DMS 273 (cell line): ENCODE measurements at regions not wholly inside any gene's neighbourhood (a gene's known extent, or its start where the extent isn't known, plus 50 kb on each side); places are given as distances from the start of the nearest gene placed in this dataset.
A peak's percentile ranks its signal among the peaks of the same experiment; 100 is the strongest.

Experiments
- DNase-seq: peaks from one replicate; lab custom pipeline; 2025; ENCODE audit not compliant: unreplicated experiment; lab: John Stamatoyannopoulos, UW

- DNase-seq, result no peak
Observed at GRCh38 chr2:225156853-225157451, 114.7 kb upstream of the DOCK10 start.

GRCh38 chr2:225140723-225141122 is 98.5 kb upstream of the DOCK10 start:
- DNase-seq, result peak; percentile 37

GRCh38 chr2:225137971-225138370 is 95.7 kb upstream of the DOCK10 start:
- DNase-seq, result no peak

GRCh38 chr2:225136552-225136951 is 94.3 kb upstream of the DOCK10 start:
- no peak for DNase-seq

GRCh38 chr2:225131898-225132297 is 89.6 kb upstream of the DOCK10 start:
- DNase-seq, result no peak

DNA sequence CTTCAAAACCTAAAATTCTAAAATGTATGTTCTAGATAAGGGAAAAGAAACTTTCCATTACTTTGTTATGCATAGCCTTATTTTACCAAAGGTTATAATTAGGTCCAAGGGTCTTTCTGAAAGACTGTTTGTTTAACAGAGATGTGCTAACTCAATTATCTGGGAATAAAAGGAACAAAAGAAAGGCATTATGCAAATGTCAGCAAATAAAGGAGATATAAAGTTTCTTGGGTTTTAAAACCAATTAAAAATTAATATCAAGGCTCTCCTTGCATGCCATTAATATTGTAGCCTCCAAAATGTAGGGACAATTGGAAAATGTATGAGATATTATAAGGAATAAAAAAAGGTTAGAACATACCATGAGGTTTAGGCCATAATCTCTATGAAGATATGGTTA is 87.8 kb upstream of the DOCK10 start:
- DNase-seq, result no peak

- DNase-seq, result no peak
Observed at GRCh38 chr2:225124311-225125017, 82.2 kb upstream of the DOCK10 start.

DNA sequence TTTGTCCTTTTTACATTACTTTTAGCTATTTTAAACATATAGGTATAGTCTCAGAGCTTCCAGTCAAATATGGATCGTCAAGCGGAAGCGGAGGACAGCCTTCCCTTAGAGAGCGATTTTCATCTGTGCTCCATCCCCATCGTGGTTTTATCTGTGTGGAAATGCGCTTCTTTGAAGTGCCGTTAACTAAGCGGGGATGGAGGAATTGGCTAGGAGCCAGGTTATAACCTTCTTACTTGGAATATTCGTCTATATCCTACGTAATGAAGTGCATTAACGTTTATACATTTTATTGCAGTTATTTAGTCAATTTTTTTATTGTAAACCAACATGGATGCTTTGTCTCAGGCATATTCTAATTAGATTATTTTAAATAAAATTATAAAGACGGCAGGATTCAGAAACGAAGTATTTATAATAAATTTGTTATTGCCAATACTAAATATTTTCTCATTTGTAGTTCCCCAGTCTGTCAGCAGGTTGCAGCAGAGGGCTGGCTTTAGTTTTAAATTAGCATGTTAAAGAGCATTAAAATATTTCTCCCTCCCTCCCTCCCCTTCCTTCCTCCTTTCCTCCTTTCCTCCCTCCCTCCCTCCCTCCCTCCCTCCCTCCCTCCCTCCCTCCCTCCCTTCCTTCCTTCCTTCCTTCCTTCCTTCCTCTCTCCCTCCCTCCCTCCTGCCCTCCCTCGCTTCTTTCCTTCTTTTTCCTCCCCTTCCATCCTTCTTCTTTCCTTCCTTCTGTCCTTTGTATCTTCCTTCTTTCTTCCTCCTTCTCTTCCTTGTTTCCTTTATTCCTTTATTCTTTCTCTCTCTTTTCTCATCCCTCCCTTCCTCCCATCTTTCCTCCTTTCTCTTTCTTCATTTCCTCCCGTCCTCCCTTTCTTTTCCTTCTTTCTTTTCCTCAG is 80.6 kb upstream of the DOCK10 start:
- peak; percentile 64 for DNase-seq

GRCh38 chr2:225122007-225122406 is 79.7 kb upstream of the DOCK10 start:
- no peak for DNase-seq

- DNase-seq, result peak; percentile 3
Observed at GRCh38 chr2:225120186-225120585, 77.9 kb upstream of the DOCK10 start.

DNA sequence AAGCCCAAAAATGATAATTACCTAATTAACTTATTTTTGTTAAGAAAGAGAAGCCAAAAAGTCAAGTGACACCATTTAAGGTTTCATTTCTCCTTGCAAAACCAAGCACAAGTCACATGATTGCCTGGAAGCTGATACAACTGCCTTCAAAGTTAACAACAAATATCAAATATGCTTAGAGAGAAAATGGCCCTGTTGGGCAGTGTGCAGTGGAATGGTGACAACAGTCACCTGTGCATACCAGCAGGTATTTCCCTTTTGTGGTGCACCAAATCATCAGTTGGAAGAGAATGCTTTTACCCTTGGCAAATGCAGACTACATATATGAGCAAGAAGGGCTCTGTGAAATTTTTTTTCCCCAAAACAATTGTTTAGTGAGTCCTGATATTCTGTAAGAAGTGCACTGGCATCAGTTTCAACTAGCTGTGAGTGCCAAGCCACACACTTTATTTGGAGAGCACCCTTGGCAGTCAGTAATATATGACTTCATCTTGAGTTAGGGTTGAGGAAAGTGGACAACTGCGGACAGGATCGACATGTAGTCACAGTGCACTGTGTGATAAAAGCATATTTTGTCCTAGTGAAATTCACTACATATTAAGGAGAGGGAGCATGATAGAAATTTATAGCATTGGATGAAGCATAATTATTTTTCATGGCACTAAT is 74.9 kb upstream of the DOCK10 start:
- no peak for DNase-seq

DNA sequence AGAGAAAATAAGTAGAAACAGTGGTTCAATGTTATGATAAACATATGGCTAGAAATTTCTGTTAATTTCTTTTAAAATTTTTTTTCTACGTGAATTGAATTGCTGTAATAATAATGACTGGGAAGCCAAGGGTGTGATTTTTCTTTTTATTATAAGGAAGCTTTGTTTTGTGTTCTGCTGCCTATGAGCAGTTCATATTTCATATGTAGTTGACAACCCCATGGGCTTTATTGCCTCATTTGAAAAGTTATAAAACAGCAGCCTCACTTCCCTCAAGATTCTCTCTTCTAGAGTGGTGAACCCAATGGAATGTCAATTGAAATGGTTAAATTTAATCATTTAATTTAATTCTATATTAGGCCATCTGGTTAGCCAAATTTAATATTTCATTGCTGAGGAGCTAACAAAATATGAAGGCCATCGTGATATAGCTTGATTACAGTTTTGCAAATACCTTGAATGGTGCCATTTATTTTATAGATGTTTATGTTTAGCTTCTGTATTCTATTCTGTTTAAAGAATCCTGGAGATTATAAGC is 72.6 kb upstream of the DOCK10 start:
- no peak for DNase-seq

DNA sequence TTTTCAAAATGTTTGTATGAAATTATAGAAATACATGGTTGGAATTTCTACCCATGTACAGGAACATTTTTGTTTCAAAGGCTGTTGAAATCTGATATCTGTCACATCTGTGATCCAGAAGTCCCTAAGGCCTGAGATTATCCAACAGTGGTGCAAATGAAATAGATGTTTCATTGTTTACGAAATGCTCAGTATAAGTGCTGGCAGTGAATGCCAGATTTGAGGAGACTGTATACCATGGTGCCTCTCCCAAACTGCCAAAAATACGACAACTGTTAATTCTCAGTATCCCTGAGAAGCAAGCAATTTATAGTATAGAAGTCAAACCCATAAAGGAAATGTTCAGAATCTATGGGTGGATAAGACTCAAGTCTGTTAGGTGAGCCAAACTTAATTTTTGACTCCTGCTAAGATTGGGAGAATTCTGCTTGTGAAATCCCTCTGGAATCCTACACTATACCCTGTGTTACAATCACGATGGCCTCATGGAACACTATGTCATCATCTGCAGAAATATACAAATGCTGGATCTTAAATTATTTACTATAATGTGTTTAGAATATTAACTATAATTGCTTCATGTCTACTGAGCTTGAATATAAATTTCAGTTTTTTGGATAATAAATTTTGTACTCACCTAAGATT is 71.2 kb upstream of the DOCK10 start:
- peak; percentile 55 for DNase-seq

GRCh38 chr2:225112362-225113126 is 70.3 kb upstream of the DOCK10 start:
- peak; percentile 21 for DNase-seq

GRCh38 chr2:225108805-225109204 is 66.5 kb upstream of the DOCK10 start:
- no peak for DNase-seq

DNA sequence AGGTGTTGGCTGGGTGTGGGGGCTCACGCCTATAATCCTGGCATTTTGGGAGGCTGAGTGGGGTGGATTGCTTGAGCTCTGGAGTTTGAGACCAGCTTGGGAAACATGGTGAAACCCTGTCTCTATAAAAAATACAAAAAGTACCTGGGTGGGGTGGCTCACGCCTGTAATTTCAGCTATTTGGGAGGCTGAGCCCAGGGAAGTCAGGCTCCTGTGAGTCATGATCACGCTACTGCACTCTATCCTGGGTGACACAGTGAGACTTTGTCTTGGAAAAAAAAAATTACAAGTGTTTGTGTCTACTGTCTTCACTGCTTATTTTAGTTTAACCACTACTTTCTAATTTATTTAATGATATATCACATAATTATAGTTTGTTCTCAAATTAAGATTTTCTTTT is 62.7 kb upstream of the DOCK10 start:
- DNase-seq, result no peak

DNA sequence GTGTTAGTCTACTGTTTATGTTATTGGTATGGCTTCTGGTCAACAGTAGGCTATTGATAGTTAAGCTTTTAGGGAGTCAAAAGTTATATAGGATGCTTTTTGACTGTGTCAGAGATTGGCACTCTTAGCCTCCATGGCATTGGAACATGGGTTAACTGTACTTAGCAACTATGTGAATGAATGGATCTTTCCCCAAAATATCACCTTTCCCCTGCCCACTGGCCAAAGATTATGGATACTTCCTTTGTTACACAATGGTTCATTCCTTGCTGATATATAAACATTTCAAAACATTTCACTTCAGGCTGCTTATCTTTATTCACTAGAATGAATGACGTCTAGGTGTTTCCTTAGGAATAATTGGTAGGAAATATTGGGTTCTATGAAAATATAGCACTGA is 62.1 kb upstream of the DOCK10 start:
- DNase-seq, result no peak

DNA sequence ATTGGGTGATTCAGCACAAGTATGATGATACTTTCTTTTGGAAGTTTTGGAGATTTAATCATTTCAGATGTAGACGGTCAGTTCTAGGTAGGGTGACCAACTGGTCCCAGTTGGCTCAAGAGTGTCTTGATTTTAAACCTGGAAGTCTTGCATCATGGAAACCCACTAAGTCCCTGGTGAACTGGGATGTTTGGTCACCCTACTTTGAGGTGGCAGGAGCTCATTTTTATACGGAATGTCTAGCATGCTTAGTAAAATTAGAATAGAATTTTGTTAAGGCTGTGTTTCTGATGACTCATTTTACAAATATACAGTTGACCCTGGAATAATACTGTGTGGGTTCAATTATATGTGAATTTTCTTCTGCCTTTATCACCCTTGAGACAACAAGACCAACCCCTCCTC is 61.5 kb upstream of the DOCK10 start:
- DNase-seq, result no peak

DNA sequence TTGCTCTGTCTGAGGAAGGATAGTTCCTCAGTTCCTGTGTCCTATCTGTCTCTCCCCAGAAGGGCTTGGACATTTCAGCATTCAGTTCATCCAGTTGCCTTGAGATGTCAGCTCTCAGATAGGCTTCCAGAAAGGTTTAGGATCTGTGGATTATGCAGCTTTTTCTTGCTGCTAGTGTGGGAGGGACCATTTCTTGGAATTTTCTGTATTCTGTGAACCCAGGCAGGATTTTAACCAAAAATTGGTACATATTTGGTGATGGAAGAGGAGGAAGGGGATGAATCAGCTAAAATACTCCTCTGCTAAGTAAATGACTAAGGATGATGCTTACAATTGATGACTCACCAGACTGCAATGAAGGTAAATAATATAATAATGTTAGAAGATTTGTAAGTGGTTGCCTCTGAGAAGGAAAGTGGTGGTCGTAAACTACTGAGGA is 58.6 kb upstream of the DOCK10 start:
- DNase-seq, result no peak

DNA sequence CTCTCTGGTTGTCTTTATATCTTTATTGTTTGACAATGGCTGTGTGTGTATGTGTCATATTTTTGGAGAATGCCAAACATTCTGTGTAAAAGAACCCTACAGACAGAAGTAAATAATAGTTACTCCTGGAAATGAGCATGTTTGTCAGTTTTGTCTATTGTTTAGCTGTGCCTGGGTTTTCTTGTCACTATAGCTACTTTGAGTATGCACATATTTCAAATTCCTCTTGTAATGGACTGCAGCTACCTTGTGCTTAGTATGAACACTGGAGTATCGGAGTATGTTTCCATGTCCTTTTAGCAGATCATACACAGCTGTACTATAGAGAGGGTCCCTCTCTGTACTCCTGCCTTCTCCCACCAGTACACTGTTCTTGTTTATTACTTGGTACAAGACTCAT is 58.0 kb upstream of the DOCK10 start:
- DNase-seq, result no peak
